Stimulated activated CD4-positive, alpha-beta T cell treated with anti-CD3 and anti-CD28 coated beads, TNF-alpha, amount 100 ng/mL, for 24 hours (primary cell): ENCODE measurements at regions not wholly inside any gene's neighbourhood (a gene's known extent, or its start where the extent isn't known, plus 50 kb on each side); places are given as distances from the start of the nearest gene placed in this dataset.
"Not testable (repeated sequence)": the region's sequence is repeated elsewhere in the genome, so short reads cannot be mapped to it uniquely, and the experiment has no call there.

Source experiments
- DNase-seq, 3 experiments: peaks; one replicate each; pipeline ENCODE4 v3.0.0-alpha.2; 2020; ENCODE audit warnings: low read depth in 3 of 3

DNA sequence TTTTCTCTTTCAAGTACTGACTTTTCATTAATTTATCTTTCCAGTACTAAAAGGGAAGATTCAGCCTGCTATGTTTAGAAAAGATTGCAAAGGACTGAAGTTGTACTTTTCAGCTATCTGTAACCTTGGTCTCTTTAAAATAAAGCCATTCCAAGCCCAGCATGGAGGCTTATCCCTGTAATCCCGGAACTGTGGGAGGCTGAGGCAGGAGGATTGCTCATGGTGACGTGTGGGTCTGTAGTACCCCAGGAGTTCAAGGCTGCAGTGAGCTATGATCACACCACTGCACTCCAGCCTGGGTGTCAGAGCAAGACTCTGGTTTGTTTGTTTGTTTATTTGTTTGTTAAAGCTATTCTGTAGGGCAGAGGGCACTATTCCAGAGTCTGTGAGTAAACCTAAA, 50.6 kb upstream of the TMEM170B start:
- DNase-seq, result no peak

DNA sequence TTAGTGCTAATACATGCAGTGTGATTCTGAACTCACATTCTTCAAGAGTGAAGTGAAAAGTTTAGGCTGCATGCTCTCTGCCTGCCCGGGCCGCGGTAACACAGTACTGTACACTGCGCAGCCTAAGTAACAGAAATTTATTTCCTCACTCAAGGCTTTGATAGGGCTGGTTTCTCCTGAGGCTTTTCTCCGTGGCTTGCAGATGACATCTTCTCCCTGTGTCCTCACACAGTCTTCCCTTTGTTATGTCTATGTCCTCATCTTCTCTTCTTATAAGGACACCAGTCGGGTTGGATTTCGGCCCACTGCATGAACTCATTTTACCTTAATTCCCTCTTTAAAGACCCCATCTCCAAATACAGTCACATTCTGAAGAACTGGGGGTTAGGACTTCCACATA, 51.1 kb upstream of the TMEM170B start:
- no peak for DNase-seq

GRCh38 chr6:11486051-11486450, 51.5 kb upstream of the TMEM170B start:
- DNase-seq, result no peak

- no peak for DNase-seq
Observed at GRCh38 chr6:11485271-11485670, 52.3 kb upstream of the TMEM170B start.

DNA sequence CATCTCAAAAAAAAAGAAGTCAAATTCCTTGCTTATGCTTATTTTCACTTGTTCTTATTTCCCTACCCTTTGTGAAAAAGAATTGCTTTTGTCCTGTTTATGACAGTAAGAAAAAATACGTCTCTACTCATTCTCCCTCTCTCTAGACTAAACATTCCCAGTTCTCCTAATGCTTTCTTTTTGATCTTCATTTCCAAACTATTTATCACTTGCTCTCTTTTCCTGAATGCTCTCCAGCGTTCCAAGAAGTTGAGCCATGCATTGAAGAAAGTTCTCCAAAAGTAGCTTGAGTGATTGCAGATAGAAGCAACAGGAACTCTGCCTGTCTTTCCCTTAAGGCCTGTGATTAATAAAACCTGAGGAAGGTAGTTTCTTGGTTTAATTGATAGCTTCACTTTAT, 53.1 kb upstream of the TMEM170B start:
- no peak for DNase-seq

GRCh38 chr6:11482616-11483015, 54.9 kb upstream of the TMEM170B start:
- no peak for DNase-seq

GRCh38 chr6:11480541-11480940, 57.0 kb upstream of the TMEM170B start:
- no peak for DNase-seq

GRCh38 chr6:11479296-11479695, 58.3 kb upstream of the TMEM170B start:
- DNase-seq, result no peak

GRCh38 chr6:11478586-11478985, 59.0 kb upstream of the TMEM170B start:
- DNase-seq, result no peak

DNA sequence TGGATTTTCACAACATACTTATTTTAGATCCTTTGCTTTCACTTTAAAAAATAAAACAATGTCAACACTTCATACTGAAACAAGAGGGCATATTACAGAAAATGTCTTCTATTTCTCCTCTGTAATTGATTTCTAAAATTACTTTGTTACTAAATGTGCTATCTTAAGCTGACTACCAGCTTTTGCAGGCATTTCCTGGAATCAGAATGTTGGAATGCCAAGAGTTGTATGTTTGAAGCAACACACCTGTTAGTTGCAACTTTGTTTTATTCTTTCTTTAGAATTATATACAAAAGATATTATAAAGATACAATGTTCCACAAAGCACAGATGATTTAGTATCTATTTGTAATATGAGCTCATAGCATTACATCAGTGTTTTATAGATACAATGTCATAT, 62.5 kb upstream of the TMEM170B start:
- no peak for DNase-seq

GRCh38 chr6:11473008-11473740, 64.4 kb upstream of the TMEM170B start:
- no peak for DNase-seq

DNA sequence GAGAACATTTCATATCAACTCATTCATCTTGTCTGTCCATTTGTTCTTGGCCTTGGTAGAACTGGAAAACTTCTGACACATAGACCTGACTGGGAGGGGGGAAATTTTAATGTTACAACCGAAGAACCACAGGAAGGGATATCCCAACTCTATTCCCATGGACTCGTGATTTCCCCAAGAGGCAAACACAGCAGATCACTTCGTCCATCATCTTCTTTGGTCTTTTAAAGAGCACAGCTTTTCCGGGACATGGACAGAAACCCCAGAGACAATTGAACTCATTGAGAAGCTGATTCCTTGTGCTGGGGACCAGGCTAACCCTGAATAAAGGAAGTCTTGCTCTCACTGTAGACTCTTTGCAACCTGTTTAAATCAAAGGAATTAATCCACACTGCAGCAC, 66.3 kb upstream of the TMEM170B start:
- DNase-seq, result no peak

- DNase-seq, result no peak
Observed at GRCh38 chr6:11469684-11470083, 67.9 kb upstream of the TMEM170B start.

- not testable (repeated sequence) for DNase-seq
Observed at GRCh38 chr6:11468271-11468670, 69.3 kb upstream of the TMEM170B start.

DNA sequence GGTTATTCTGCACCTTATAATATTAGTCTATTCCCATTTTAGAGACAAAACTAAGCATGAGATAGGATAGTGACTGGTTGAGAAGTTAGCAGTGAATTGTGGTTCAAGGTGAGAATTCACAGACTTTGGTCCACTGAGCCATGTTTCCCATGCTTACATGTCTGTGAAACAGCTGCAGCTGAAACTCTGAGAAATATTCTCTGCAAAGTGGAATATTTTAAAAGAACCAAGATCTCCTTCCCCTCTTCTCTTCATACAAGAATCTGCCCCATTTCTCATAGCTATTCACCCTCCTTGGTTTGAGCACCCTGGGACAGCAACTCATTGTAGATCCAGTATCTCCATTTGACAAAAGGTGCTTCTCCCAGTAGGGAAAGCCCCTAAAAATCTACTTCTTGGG, 70.2 kb upstream of the TMEM170B start:
- DNase-seq, result no peak

DNA sequence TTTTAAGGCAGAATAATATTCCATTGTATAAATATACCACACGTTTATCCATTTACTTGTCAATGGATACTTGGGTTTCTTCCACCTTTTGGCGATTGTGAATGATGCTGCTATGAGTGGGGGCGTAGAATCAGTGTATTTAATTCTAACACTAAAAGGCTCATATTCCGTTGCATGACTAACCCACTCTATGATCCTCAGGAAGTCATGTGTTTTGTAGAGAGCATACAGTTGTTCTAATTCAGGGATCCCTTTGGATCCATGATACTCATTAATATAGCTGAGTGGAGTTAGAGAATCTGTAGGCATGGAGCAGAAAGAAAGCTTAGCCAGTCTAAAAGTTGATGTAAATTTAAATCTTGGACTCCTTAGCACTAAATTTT, 74.2 kb upstream of the TMEM170B start:
- DNase-seq, result no peak

DNA sequence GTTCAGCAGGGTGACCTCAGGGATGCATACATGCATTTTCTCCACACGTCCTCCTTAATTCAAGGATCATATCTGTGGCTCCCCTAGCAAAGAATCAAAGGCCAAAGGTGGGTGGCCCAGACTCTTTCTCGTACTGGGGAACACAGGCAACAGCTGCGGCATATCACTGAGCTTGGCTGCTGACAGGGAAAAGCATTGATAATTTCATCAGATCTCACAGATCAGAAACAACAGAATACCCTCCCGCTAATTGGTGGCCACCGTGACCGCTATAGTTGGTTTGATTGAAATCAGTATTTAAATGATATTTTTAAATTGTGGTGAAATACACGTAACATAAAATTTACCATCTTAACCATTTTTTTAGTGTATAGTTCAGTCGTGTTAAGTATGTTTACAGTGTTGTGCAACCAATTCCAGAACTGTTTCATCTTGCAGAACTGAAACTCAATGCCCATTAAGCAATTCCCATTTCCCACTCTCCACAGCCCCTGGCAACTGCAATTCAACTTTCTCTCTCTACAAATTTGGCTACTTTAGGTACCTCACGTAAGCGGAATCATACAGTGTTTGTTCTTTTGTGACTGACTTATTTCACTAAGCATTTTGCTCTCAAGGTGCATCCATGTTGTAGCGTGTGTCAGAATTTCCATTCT, 74.7 kb upstream of the TMEM170B start:
- no peak for DNase-seq

DNA sequence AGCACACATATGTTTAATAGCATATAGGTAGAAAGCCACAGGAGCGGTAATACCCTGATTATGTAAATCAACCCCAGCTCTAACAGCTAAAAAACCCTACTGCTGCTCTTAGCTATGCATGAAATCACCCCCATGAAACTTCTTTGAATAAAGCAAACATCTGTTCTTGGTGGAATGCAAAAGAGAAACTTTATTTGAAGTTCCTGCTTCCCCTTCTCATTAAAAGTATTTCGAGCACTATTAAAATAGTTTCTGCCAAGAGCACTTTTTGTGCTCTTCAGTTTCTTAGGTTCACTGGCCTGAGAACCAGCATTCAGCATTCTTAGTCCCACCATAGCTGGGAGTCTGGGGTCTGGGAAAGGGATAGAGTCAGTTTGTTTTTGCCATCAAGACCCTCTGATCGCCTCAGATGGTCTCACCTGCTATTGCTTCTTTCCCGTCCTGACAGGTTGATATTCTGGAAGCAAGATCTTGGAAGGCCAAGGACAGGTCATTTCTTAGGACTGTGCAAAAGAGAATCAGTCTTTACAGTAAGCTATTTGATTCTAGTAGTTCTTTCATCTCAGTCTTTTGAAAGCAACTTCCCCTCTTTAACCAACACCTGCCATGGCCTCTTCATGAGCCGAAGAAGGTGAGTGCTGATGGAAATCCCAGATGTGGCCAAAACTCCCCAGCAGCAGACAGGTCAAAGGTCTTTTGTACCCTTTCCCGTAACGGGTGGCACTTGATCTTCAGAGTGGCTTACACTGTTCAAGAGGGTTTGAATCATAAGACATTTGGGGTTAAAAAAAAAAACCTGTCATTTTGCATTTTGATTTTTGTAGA, 76.5 kb upstream of the TMEM170B start:
- no peak for DNase-seq

GRCh38 chr6:11460001-11460668, 77.4 kb upstream of the TMEM170B start:
- DNase-seq, result no peak

DNA sequence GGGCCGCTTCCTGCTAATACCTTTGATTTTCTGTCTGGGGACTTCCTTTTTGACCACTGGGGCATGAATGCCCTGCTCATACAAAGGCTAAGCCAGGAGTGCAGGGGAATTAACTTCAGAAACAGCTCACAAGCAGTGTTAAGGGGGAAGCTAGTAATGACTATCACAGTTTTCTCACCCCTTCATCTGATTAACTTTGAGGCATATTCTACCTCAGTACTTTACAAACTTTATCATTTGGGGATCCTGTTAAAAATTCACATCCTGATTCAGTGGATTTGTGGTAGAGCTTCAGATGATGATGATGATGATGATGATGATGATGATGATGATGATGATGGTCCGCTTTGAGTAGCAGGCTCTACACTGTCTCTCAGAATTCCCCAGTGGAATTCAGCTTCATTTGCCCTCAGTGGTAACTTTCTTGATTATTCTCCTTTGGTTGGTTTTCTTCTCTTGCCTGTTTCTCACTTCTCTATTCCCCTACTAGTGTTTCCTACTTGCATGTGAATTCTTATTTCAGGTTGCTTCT, 78.4 kb upstream of the TMEM170B start:
- no peak for DNase-seq

DNA sequence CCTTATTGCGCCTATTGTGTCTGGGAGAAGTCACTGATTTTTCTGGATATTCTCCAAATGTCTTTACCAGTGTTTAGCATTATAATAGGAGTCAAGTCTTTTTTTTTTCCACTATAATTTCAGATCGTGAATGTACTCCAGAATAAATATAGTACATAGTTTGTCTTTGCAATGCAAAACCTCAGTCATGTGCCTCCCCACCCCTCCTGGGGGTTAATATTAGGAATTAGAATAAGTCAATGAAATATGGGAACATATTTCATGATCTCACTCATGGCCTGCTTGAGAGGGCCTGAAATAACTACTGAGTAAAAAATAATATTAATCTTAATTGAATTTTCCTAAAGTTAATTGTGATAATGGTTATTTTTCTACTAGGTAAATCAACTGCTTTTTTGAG, 79.0 kb upstream of the TMEM170B start:
- DNase-seq, result no peak

GRCh38 chr6:11457422-11457821, 80.1 kb upstream of the TMEM170B start:
- not testable (repeated sequence) for DNase-seq
